ENCODE measurements at regions not wholly inside any gene's neighbourhood (a gene's known extent, or its start where the extent isn't known, plus 50 kb on each side); places are given as distances from the start of the nearest gene placed in this dataset.

- intact Hi-C loops (cut with DNase I), result no loop called here
- ATAC-seq, result no peak
- peak in 2 of 3 donors; percentile 9 to 31 for DNase-seq
- WGBS (ENCODE audit: insufficient coverage, low coverage, low lambda C conversion rate, missing lambda C conversion rate), result 54% methylated on average over 13 of the region's 19 CpGs
- TF ChIP-seq POLR2A (IDR thresholded peaks at IDR 0.05) (no peak), CTCF (IDR thresholded peaks at IDR 0.05) (no peak)
- no peaks in the 10 kb centered on the region for H3K9me3 ChIP-seq
- no peaks in the 10 kb centered on the region for H3K36me3 ChIP-seq
- no peaks in the 10 kb centered on the region for H3K4me1 ChIP-seq
- no peaks in the 10 kb centered on the region for H3K27me3 ChIP-seq
- H3K27ac ChIP-seq, result no peak overlapping the region
- no peak overlapping the region for H3K4me3 ChIP-seq
Observed at GRCh38 chr12:34291426-34291901, 269.2 kb downstream of the ALG10 start.

- intact Hi-C loops (cut with DNase I), result no loop called here
Observed at GRCh38 chr12:34292736-34293625, 270.7 kb downstream of the ALG10 start.

GRCh38 chr12:34294137-34294536 is 271.8 kb downstream of the ALG10 start:
- no peaks in the 10 kb centered on the region for H3K4me1 ChIP-seq
- no peak for TF ChIP-seq CTCF (IDR thresholded peaks at IDR 0.05)
- TF ChIP-seq POLR2A (IDR thresholded peaks at IDR 0.05), result no peak
- H3K27ac ChIP-seq, result no peak overlapping the region
- no peaks in the 10 kb centered on the region for H3K27me3 ChIP-seq
- 67% methylated on average over 11 of the region's 13 CpGs for WGBS (ENCODE audit: insufficient coverage, low coverage, low lambda C conversion rate, missing lambda C conversion rate)
- ATAC-seq, result no peak
- peak in 2 of 3 donors; percentile 10 to 21 for DNase-seq
- H3K9me3 ChIP-seq, result no peaks in the 10 kb centered on the region
- no peak overlapping the region for H3K4me3 ChIP-seq
- intact Hi-C loops (cut with DNase I), result no loop called here
- no peaks in the 10 kb centered on the region for H3K36me3 ChIP-seq

More at GRCh38 chr12:34292736-34293625, 270.7 kb downstream of the ALG10 start:
- DNase-seq (peak; percentile 8 to 36 (median 34)), ATAC-seq (no peak)
- no peak overlapping the region for H3K4me3 ChIP-seq
- H3K4me1 ChIP-seq, result no peaks in the 10 kb centered on the region
- 64% methylated on average over 17 of the region's 34 CpGs for WGBS (ENCODE audit: insufficient coverage, low coverage, low lambda C conversion rate, missing lambda C conversion rate)
- no peak overlapping the region for H3K27ac ChIP-seq
- no peaks in the 10 kb centered on the region for H3K36me3 ChIP-seq
- TF ChIP-seq CTCF (IDR thresholded peaks at IDR 0.05), result no peak
- no peak for TF ChIP-seq POLR2A (IDR thresholded peaks at IDR 0.05)
- no peaks in the 10 kb centered on the region for H3K27me3 ChIP-seq
- H3K9me3 ChIP-seq, result no peaks in the 10 kb centered on the region

- H3K4me1 ChIP-seq, result no peaks in the 10 kb centered on the region
- no peak for ATAC-seq
- 66% methylated on average over 17 of the region's 23 CpGs for WGBS (ENCODE audit: insufficient coverage, low coverage, low lambda C conversion rate, missing lambda C conversion rate)
- intact Hi-C loops (cut with DNase I), result loop anchor here in 1 of 2 donors (5.0 kb wide), 1 partner anchor 52 kb away; no protein-coding TSS in a partner anchor
- no peaks in the 10 kb centered on the region for H3K9me3 ChIP-seq
- no peaks in the 10 kb centered on the region for H3K27me3 ChIP-seq
- H3K27ac ChIP-seq, result no peak overlapping the region
- DNase-seq, result peak in 2 of 3 donors; percentile 10 to 26
- no peaks in the 10 kb centered on the region for H3K36me3 ChIP-seq
- TF ChIP-seq CTCF (IDR thresholded peaks at IDR 0.05), result no peak
- no peak for TF ChIP-seq POLR2A (IDR thresholded peaks at IDR 0.05)
- no peak overlapping the region for H3K4me3 ChIP-seq
Observed at GRCh38 chr12:34294671-34295365, 272.5 kb downstream of the ALG10 start.
